NB4 (cell line): ENCODE measurements at regions not wholly inside any gene's neighbourhood (a gene's known extent, or its start where the extent isn't known, plus 50 kb on each side); places are given as distances from the start of the nearest gene placed in this dataset.

ENCODE experiments used
- POLR2A ChIP-seq: IDR thresholded peaks from 2 replicates; pipeline ENCODE4 v1.6.1; 2011; ENCODE audit warnings: mild to moderate bottlenecking; ENCODE audit not compliant: insufficient read length; ENCODE audit errors: extremely low read depth
- TF ChIP-seq, protein P1 (sequence below): IDR thresholded peaks from one replicate; pipeline ENCODE4 v1.5.1; 2012; ENCODE audit warnings: low read depth, low read length

DNA sequence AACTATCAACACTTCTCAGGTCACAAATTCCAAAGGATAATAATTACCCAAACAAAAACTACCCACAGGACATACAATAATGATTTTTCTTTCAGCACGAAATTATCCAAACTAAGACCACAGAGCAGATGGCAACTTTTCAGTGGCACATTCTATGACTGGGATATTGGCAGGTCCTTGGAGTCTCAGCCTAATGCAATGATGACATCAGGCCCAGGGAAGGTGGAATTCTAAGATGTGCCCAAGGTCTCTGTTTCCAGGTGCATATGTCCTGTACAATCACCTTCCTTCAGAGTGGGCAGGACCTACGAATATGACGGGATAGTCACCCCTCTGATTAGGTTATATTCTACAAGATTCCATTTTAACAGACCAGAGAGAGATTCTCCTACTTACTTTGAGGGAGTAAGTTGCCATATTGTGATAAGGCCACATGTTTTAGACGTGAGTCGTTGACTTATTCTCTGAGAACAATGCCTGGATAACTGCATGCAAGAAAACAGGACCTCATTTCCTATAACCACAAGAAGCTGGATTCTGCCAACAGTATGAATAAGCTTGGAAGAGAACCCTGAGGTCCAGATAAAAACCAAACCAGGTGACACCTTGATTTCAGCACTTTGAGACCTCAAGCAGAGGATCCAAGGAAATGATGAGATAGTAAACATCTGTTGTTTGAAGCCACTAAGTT is 69.9 kb downstream of the ZC3H11B start:
- TF ChIP-seq, protein P1, sequence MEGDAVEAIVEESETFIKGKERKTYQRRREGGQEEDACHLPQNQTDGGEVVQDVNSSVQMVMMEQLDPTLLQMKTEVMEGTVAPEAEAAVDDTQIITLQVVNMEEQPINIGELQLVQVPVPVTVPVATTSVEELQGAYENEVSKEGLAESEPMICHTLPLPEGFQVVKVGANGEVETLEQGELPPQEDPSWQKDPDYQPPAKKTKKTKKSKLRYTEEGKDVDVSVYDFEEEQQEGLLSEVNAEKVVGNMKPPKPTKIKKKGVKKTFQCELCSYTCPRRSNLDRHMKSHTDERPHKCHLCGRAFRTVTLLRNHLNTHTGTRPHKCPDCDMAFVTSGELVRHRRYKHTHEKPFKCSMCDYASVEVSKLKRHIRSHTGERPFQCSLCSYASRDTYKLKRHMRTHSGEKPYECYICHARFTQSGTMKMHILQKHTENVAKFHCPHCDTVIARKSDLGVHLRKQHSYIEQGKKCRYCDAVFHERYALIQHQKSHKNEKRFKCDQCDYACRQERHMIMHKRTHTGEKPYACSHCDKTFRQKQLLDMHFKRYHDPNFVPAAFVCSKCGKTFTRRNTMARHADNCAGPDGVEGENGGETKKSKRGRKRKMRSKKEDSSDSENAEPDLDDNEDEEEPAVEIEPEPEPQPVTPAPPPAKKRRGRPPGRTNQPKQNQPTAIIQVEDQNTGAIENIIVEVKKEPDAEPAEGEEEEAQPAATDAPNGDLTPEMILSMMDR = no peak
- TF ChIP-seq POLR2A = no peak
